ENCODE measurements at regions not wholly inside any gene's neighbourhood (a gene's known extent, or its start where the extent isn't known, plus 50 kb on each side); places are given as distances from the start of the nearest gene placed in this dataset.

GRCh38 chr3:162810776-162811175 lies 1314.2 kb downstream of the OTOL1 start:
- no peak for DNase-seq (ENCODE audit: low read depth)

- DNase-seq (ENCODE audit: low read depth): no peak
Measured at GRCh38 chr3:162842549-162843216, 1346.1 kb downstream of the OTOL1 start.

GRCh38 chr3:162845918-162846317 lies 1349.3 kb downstream of the OTOL1 start:
- no peak for DNase-seq (ENCODE audit: low read depth)

GRCh38 chr3:162847511-162847910 lies 1350.9 kb downstream of the OTOL1 start:
- DNase-seq (ENCODE audit: low read depth): no peak

- DNase-seq (ENCODE audit: low read depth): no peak
Measured at GRCh38 chr3:162863579-162863978, 1367.0 kb downstream of the OTOL1 start.

- no peak for DNase-seq (ENCODE audit: low read depth)
Measured at GRCh38 chr3:162865466-162865865, 1368.9 kb downstream of the OTOL1 start.

- DNase-seq (ENCODE audit: low read depth): no peak
Measured at GRCh38 chr3:162879021-162879562, 1382.5 kb downstream of the OTOL1 start.

GRCh38 chr3:162884373-162884772 lies 1387.8 kb downstream of the OTOL1 start:
- no peak for DNase-seq (ENCODE audit: low read depth)

GRCh38 chr3:162892921-162893793 lies 1396.5 kb downstream of the OTOL1 start:
- DNase-seq (ENCODE audit: low read depth): no peak

GRCh38 chr3:162897291-162897690 lies 1400.7 kb downstream of the OTOL1 start:
- no peak for DNase-seq (ENCODE audit: low read depth)

GRCh38 chr3:162932503-162932902 lies 1435.9 kb downstream of the OTOL1 start:
- no peak for DNase-seq (ENCODE audit: low read depth)

GRCh38 chr3:162933656-162934055 lies 1437.0 kb downstream of the OTOL1 start:
- no peak for DNase-seq (ENCODE audit: low read depth)

- no peak for DNase-seq (ENCODE audit: low read depth)
Measured at GRCh38 chr3:162936706-162937105, 1440.1 kb downstream of the OTOL1 start.

GRCh38 chr3:162938083-162938482 lies 1441.5 kb downstream of the OTOL1 start:
- DNase-seq (ENCODE audit: low read depth): no peak

- DNase-seq (ENCODE audit: low read depth): no peak
Measured at GRCh38 chr3:162945626-162946025, 1449.0 kb downstream of the OTOL1 start.

GRCh38 chr3:162956711-162957110 lies 1460.1 kb downstream of the OTOL1 start:
- DNase-seq (ENCODE audit: low read depth): no peak

- DNase-seq (ENCODE audit: low read depth): no peak
Measured at GRCh38 chr3:162960269-162960668, 1463.7 kb downstream of the OTOL1 start.

GRCh38 chr3:162970292-162970691 lies 1473.7 kb downstream of the OTOL1 start:
- DNase-seq (ENCODE audit: low read depth): no peak

- DNase-seq (ENCODE audit: low read depth): no peak
Measured at GRCh38 chr3:162971715-162972114, 1475.1 kb downstream of the OTOL1 start.

- DNase-seq (ENCODE audit: low read depth): no peak
Measured at GRCh38 chr3:162973428-162973917, 1476.9 kb downstream of the OTOL1 start.

- DNase-seq (ENCODE audit: low read depth): no peak
Measured at GRCh38 chr3:162978136-162978535, 1481.5 kb downstream of the OTOL1 start.

GRCh38 chr3:162984746-162985145 lies 1488.1 kb downstream of the OTOL1 start:
- no peak for DNase-seq (ENCODE audit: low read depth)

Data from HS-27A (cell line).